OCI-LY1 (cell line): ENCODE measurements at regions not wholly inside any gene's neighbourhood (a gene's known extent, or its start where the extent isn't known, plus 50 kb on each side); places are given as distances from the start of the nearest gene placed in this dataset.

Source experiments
- H2AFZ ChIP-seq: fragments of 200-600 bp; sonication (generic), shearing (Covaris generic); 2 replicates; pipeline ENCODE4 v1.6.0; 2014; ENCODE audit warnings: antibody characterized with exemption, mild to moderate bottlenecking, low read length
- H3F3A ChIP-seq: fragments of 200-600 bp; sonication (generic), shearing (Covaris generic); 2 replicates; pipeline ENCODE4 v1.6.0; 2014; ENCODE audit warnings: mild to moderate bottlenecking, antibody characterized with exemption, low read length, moderate library complexity; ENCODE audit not compliant: insufficient read depth
- H3K27ac ChIP-seq: fragments of 200-600 bp; sonication (generic); 2 replicates; pipeline ENCODE4 v1.5.1; 2014; ENCODE audit warnings: low read length, mixed run types, mild to moderate bottlenecking, low read depth; ENCODE audit not compliant: poor library complexity, severe bottlenecking
- H3K27me3 ChIP-seq: fragments of 200-600 bp; sonication (generic); 2 replicates; pipeline ENCODE4 v1.6.0; 2014; ENCODE audit warnings: antibody characterized with exemption, mild to moderate bottlenecking, low read length, moderate library complexity; ENCODE audit not compliant: insufficient read depth
- H3K36me3 ChIP-seq: fragments of 200-600 bp; sonication (generic); 2 replicates; pipeline ENCODE4 v1.6.1; 2014; ENCODE audit warnings: mild to moderate bottlenecking, antibody characterized with exemption, low read length, moderate library complexity, mixed read lengths; ENCODE audit not compliant: insufficient read depth
- H3K4me1 ChIP-seq: fragments of 200-600 bp; sonication (generic); 2 replicates; pipeline ENCODE4 v1.5.1; 2014; ENCODE audit warnings: mild to moderate bottlenecking, low read length, moderate library complexity; ENCODE audit not compliant: insufficient read depth, severe bottlenecking
- H3K4me2 ChIP-seq: fragments of 200-600 bp; sonication (generic), shearing (Covaris generic); 2 replicates; pipeline ENCODE4 v1.6.1; 2014; ENCODE audit warnings: low read length
- H3K4me3 ChIP-seq: fragments of 200-600 bp; sonication (generic); 2 replicates; pipeline ENCODE4 v1.5.1; 2014; ENCODE audit warnings: low read length, low read depth, mild to moderate bottlenecking, mixed read lengths; ENCODE audit not compliant: poor library complexity, severe bottlenecking
- H3K79me2 ChIP-seq: fragments of 200-600 bp; shearing (Covaris generic); 2 replicates; pipeline ENCODE4 v1.6.1; 2016; ENCODE audit warnings: mixed run types, low read length, mixed read lengths; ENCODE audit not compliant: insufficient read depth
- H3K9ac ChIP-seq: fragments of 200-600 bp; sonication (generic), shearing (Covaris generic); 2 replicates; pipeline ENCODE4 v1.6.1; 2014; ENCODE audit warnings: mild to moderate bottlenecking, low read length, mixed read lengths
- H3K9me2 ChIP-seq: fragments of 200-600 bp; sonication (generic), shearing (Covaris generic); 2 replicates; pipeline ENCODE4 v1.6.1; 2014; ENCODE audit warnings: low read depth, mild to moderate bottlenecking, low read length, mixed read lengths
- H3K9me3 ChIP-seq: fragments of 200-600 bp; shearing (Covaris generic); 2 replicates; pipeline ENCODE4 v1.6.1; 2014; ENCODE audit warnings: low read length, mixed read lengths
- H4K20me1 ChIP-seq: fragments of 200-600 bp; sonication (generic), shearing (Covaris generic); 2 replicates; pipeline ENCODE4 v1.6.0; 2016; ENCODE audit warnings: mild to moderate bottlenecking, low read length; ENCODE audit not compliant: insufficient read depth
- CTCF ChIP-seq: fragments of 200-600 bp; sonication (generic), shearing (Covaris generic); IDR thresholded peaks from 2 replicates; pipeline ENCODE4 v1.5.1; 2017; ENCODE audit warnings: mild to moderate bottlenecking, antibody characterized with exemption, low read length, moderate library complexity, mixed read lengths
- EZH2 ChIP-seq: fragments of 200-600 bp; sonication (generic), shearing (Covaris generic); IDR thresholded peaks from 2 replicates; pipeline ENCODE4 v1.8.0; 2017; ENCODE audit warnings: borderline replicate concordance, mixed run types, mild to moderate bottlenecking, antibody characterized with exemption, low read length, moderate library complexity, mixed read lengths

DNA sequence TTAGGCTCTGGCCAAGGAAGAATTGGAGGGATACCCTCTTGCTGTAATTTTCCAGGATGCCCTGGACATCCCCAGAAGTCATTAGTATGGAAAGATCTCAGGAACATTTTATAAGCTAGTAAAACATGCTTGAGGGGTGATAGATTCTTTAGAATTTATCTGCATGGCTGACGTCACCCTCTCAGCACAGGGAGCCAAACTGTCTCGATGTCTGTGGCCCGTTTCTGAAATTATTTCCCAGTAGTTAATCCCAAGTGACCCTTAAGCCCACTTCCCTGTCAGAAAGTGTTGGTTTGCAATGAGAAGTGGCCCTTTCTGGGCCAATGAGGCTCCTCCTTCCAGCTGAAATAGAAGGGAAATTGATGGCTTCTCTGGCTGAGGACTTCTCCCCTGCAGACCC, 184.5 kb upstream of the BMPER start:
- no peaks in the 10 kb centered on the region for H3K27me3 ChIP-seq
- H3K36me3 ChIP-seq: no peaks in the 10 kb centered on the region
- no peak overlapping the region for H3K27ac ChIP-seq
- H3K9me3 ChIP-seq: no peaks in the 10 kb centered on the region
- H3K4me3 ChIP-seq: no peak overlapping the region
- no peak overlapping the region for H3K9ac ChIP-seq
- H4K20me1 ChIP-seq: no peaks in the 10 kb centered on the region
- H3K9me2 ChIP-seq: no peaks in the 10 kb centered on the region
- H3K4me1 ChIP-seq: no peaks in the 10 kb centered on the region
- no peak overlapping the region for H3K4me2 ChIP-seq
- no peak for TF ChIP-seq CTCF
- TF ChIP-seq EZH2: no peak
- no peaks in the 10 kb centered on the region for H3F3A ChIP-seq
- H2AFZ ChIP-seq: no peak overlapping the region
- no peaks in the 10 kb centered on the region for H3K79me2 ChIP-seq

DNA sequence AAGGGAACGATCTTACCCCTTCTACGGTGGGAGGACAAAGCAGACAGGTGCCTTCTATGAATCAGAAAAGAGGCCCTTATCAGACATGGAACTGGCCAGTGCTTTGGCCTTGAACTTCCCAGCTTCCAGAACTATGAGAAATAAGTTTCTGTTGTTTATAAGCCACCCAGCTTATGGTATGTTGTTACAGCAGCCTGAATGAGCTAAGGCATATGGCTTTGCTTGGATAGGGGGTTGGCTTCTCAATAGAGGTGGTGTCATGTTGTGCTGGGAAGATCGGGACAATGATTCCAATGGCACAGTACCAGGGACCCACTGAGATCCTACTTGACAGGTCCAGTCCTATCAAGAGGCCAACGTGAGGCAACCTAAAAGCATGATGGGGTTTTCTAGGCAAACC, 183.4 kb upstream of the BMPER start:
- Histone ChIP-seq H3K4me3 (no peak overlapping the region), H3K79me2 (no peaks in the 10 kb centered on the region), H3K36me3 (no peaks in the 10 kb centered on the region), H3K27ac (no peak overlapping the region), H3K27me3 (no peaks in the 10 kb centered on the region), H3K9me3 (no peaks in the 10 kb centered on the region), H2AFZ (no peak overlapping the region), H3K9ac (no peak overlapping the region), H3K9me2 (no peaks in the 10 kb centered on the region), H3K4me2 (no peak overlapping the region), H4K20me1 (no peaks in the 10 kb centered on the region), H3F3A (no peaks in the 10 kb centered on the region), H3K4me1 (no peaks in the 10 kb centered on the region)
- TF ChIP-seq CTCF (no peak), EZH2 (no peak)

- Histone ChIP-seq H2AFZ (no peak overlapping the region), H3K27ac (no peak overlapping the region)
Measured at GRCh38 chr7:33722383-33723101, 182.8 kb upstream of the BMPER start.

More at GRCh38 chr7:33722383-33723101, 182.8 kb upstream of the BMPER start:
- no peaks in the 10 kb centered on the region for H3F3A ChIP-seq
- no peaks in the 10 kb centered on the region for H3K9me3 ChIP-seq
- TF ChIP-seq EZH2: no peak
- TF ChIP-seq CTCF: no peak
- H3K4me1 ChIP-seq: no peaks in the 10 kb centered on the region
- no peaks in the 10 kb centered on the region for H3K79me2 ChIP-seq
- H3K4me2 ChIP-seq: no peak overlapping the region
- no peak overlapping the region for H3K9ac ChIP-seq
- no peaks in the 10 kb centered on the region for H3K27me3 ChIP-seq
- no peak overlapping the region for H3K4me3 ChIP-seq
- H4K20me1 ChIP-seq: no peaks in the 10 kb centered on the region
- no peaks in the 10 kb centered on the region for H3K9me2 ChIP-seq
- H3K36me3 ChIP-seq: no peaks in the 10 kb centered on the region
